ENCODE measurements at regions not wholly inside any gene's neighbourhood (a gene's known extent, or its start where the extent isn't known, plus 50 kb on each side); places are given as distances from the start of the nearest gene placed in this dataset.
"Not testable (repeated sequence)": the region's sequence is repeated elsewhere in the genome, so short reads cannot be mapped to it uniquely, and the experiment has no call there.

GRCh38 chr13:90938848-90939247, 408.6 kb upstream of the MIR17HG start:
- H3K27me3 ChIP-seq: no peaks in the 10 kb centered on the region
- TF ChIP-seq CTCF (IDR thresholded peaks at IDR 0.05) (no peak), POLR2A (IDR thresholded peaks at IDR 0.05) (no peak), POLR2AphosphoS5 (IDR thresholded peaks at IDR 0.05) (no peak)
- no peaks in the 10 kb centered on the region for H3K4me1 ChIP-seq
- intact Hi-C loops (cut with DNase I; ENCODE audit: low total_unique reads): no loop called here
- no peak for DNase-seq (ENCODE audit: low spot score in 2 of 2)
- H3K9me3 ChIP-seq: no peaks in the 10 kb centered on the region
- H3K36me3 ChIP-seq: no peaks in the 10 kb centered on the region
- no peak overlapping the region for H3K27ac ChIP-seq
- H3K4me3 ChIP-seq: no peak overlapping the region

- H3K4me1 ChIP-seq: no peaks in the 10 kb centered on the region
- H3K4me3 ChIP-seq: no peak overlapping the region
- peaks cover 0 to 20% of the 10 kb centered on the region in 2 donors for H3K9me3 ChIP-seq
- H3K36me3 ChIP-seq: no peaks in the 10 kb centered on the region
- H3K27ac ChIP-seq: no peak overlapping the region
- intact Hi-C loops (cut with DNase I; ENCODE audit: low total_unique reads): no loop called here
- no peak for DNase-seq (ENCODE audit: low spot score in 2 of 2)
- no peak for TF ChIP-seq CTCF (IDR thresholded peaks at IDR 0.05)
- no peak for TF ChIP-seq POLR2A (IDR thresholded peaks at IDR 0.05)
- TF ChIP-seq POLR2AphosphoS5 (IDR thresholded peaks at IDR 0.05): no peak
- H3K27me3 ChIP-seq: no peaks in the 10 kb centered on the region
Observed at GRCh38 chr13:90943946-90944345, 403.5 kb upstream of the MIR17HG start.

GRCh38 chr13:90945146-90945545, 402.3 kb upstream of the MIR17HG start:
- H3K27me3 ChIP-seq; H3K27ac ChIP-seq; H3K36me3 ChIP-seq; intact Hi-C loops (cut with DNase I; ENCODE audit: low total_unique reads); H3K4me3 ChIP-seq; H3K4me1 ChIP-seq; DNase-seq (ENCODE audit: low spot score in 2 of 2): not testable (repeated sequence)
- H3K9me3 ChIP-seq: peaks cover 0 to 20% of the 10 kb centered on the region in 2 donors

GRCh38 chr13:90946125-90946524, 401.4 kb upstream of the MIR17HG start:
- H3K27ac ChIP-seq: not testable (repeated sequence)

GRCh38 chr13:90947976-90948375, 399.5 kb upstream of the MIR17HG start:
- H3K4me1 ChIP-seq: no peaks in the 10 kb centered on the region
- intact Hi-C loops (cut with DNase I; ENCODE audit: low total_unique reads): no loop called here
- peaks cover 0 to 20% of the 10 kb centered on the region in 2 donors for H3K9me3 ChIP-seq
- no peaks in the 10 kb centered on the region for H3K27me3 ChIP-seq
- no peak overlapping the region for H3K27ac ChIP-seq
- H3K4me3 ChIP-seq: no peak overlapping the region
- no peak for DNase-seq (ENCODE audit: low spot score in 2 of 2)
- TF ChIP-seq POLR2AphosphoS5 (IDR thresholded peaks at IDR 0.05): no peak
- no peak for TF ChIP-seq CTCF (IDR thresholded peaks at IDR 0.05)
- no peak for TF ChIP-seq POLR2A (IDR thresholded peaks at IDR 0.05)
- no peaks in the 10 kb centered on the region for H3K36me3 ChIP-seq

More at GRCh38 chr13:90946125-90946524, 401.4 kb upstream of the MIR17HG start:
- peaks cover 0 to 20% of the 10 kb centered on the region in 2 donors for H3K9me3 ChIP-seq
- H3K36me3 ChIP-seq; H3K4me1 ChIP-seq; H3K4me3 ChIP-seq; H3K27me3 ChIP-seq; intact Hi-C loops (cut with DNase I; ENCODE audit: low total_unique reads); DNase-seq (ENCODE audit: low spot score in 2 of 2): not testable (repeated sequence)

- no peak overlapping the region for H3K27ac ChIP-seq
- H3K36me3 ChIP-seq: no peaks in the 10 kb centered on the region
- no peak overlapping the region for H3K4me3 ChIP-seq
- no peak for DNase-seq (ENCODE audit: low spot score in 2 of 2)
- intact Hi-C loops (cut with DNase I; ENCODE audit: low total_unique reads): no loop called here
- H3K27me3 ChIP-seq: no peaks in the 10 kb centered on the region
- peaks cover 0 to 20% of the 10 kb centered on the region in 2 donors for H3K9me3 ChIP-seq
- no peak for TF ChIP-seq POLR2A (IDR thresholded peaks at IDR 0.05)
- H3K4me1 ChIP-seq: no peaks in the 10 kb centered on the region
Observed at GRCh38 chr13:90950160-90950559, 397.3 kb upstream of the MIR17HG start.

GRCh38 chr13:90951663-90952062, 395.8 kb upstream of the MIR17HG start:
- Histone ChIP-seq H3K4me1 (no peaks in the 10 kb centered on the region), H3K9me3 (peaks cover 0 to 20% of the 10 kb centered on the region in 2 donors), H3K27ac (no peak overlapping the region), H3K27me3 (no peaks in the 10 kb centered on the region), H3K36me3 (no peaks in the 10 kb centered on the region), H3K4me3 (no peak overlapping the region)
- DNase-seq (ENCODE audit: low spot score in 2 of 2): no peak
- no peak for TF ChIP-seq POLR2A (IDR thresholded peaks at IDR 0.05)
- no peak for TF ChIP-seq CTCF (IDR thresholded peaks at IDR 0.05)
- no peak for TF ChIP-seq POLR2AphosphoS5 (IDR thresholded peaks at IDR 0.05)
- intact Hi-C loops (cut with DNase I; ENCODE audit: low total_unique reads): no loop called here
